Ishikawa (cell line): ENCODE measurements at regions not wholly inside any gene's neighbourhood (a gene's known extent, or its start where the extent isn't known, plus 50 kb on each side); places are given as distances from the start of the nearest gene placed in this dataset.
A peak's percentile ranks its signal among the peaks of the same experiment; 100 is the strongest.

Experiments
- EP300 ChIP-seq: IDR thresholded peaks from 2 replicates; pipeline ENCODE4 v1.6.1; 2012; ENCODE audit warnings: borderline replicate concordance
- NFIC ChIP-seq: IDR thresholded peaks from 2 replicates; pipeline ENCODE4 v1.6.1; 2012
- REST ChIP-seq: IDR thresholded peaks from 2 replicates; pipeline ENCODE4 v1.6.1; 2012; ENCODE audit warnings: low read depth, mild to moderate bottlenecking
- TCF12 ChIP-seq: IDR thresholded peaks from 2 replicates; pipeline ENCODE4 v1.6.1; 2012; ENCODE audit warnings: low read depth
- YY1 ChIP-seq: IDR thresholded peaks from 2 replicates; pipeline ENCODE4 v1.6.1; 2012; ENCODE audit warnings: low read depth
- ZBTB7A ChIP-seq: IDR thresholded peaks from 2 replicates; pipeline ENCODE4 v1.6.1; 2012; ENCODE audit warnings: low read depth

DNA sequence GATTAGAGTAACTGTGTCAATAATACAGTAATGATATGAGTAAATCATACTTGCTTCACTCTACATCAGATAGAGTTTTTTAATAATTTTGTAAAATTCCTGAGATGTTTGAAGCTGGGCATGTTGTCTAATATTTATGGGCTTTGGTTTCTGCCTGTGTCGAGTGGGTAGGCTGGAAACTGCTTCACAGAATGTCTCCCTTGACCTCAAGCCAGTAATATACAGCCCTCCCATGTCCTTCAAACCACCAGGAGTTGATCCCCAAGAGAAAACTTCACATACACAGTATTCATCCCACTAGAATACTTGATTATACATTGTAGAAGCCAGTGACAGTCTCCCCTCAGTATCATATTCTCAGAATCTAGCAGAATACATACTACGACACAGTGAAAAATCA lies 284.8 kb upstream of the TENM3 start:
- TF ChIP-seq NFIC, result 0 out of 2 replicates have a peak, but pooled peaks have one; percentile 15
- TF ChIP-seq TCF12, result no peak
- no peak for TF ChIP-seq ZBTB7A
- TF ChIP-seq EP300, result no peak
- no peak for TF ChIP-seq REST
- TF ChIP-seq YY1, result no peak
